DMS53 (cell line): ENCODE measurements at regions not wholly inside any gene's neighbourhood (a gene's known extent, or its start where the extent isn't known, plus 50 kb on each side); places are given as distances from the start of the nearest gene placed in this dataset.

ENCODE experiments used
- DNase-seq: peaks from one replicate; lab custom pipeline; 2025; lab: John Stamatoyannopoulos, UW

DNA sequence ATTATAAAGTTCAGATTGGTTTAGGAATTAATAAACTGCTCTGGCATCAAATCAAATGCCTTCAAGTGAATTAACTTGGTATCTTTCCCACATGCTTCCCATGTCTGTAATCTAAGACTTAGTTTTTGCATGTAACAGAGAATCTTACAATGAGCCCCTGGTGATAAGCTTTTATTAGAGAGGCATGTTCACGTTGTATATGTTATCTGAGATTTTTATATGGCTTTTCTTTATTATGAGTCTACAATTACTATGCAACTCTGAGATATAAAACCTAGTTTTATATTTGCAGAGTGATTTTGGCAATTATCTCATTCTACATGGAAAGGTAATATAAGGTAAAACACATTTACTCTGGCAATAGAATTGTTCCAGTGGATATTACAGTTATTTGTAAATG is 1578.4 kb upstream of the IGFBP7 start:
- DNase-seq = no peak

DNA sequence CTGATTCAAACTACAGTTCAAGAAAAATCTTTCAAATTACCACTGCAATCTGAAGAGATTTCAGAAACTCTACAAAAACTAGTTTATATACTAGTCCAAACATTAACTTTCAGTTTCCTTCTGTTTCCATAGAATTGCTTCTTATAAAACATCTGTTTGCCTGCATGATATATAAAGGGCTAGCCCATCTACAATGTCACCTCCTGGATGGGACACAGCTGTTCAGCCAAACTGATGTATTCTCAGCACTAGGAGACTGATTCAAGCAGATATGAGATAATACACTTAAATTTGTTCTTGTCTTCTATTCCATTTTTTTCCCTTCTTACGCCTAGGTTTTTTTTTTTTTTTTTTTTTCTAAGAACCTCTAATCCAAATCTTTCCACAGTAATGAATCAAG is 1569.7 kb upstream of the IGFBP7 start:
- DNase-seq = no peak

DNA sequence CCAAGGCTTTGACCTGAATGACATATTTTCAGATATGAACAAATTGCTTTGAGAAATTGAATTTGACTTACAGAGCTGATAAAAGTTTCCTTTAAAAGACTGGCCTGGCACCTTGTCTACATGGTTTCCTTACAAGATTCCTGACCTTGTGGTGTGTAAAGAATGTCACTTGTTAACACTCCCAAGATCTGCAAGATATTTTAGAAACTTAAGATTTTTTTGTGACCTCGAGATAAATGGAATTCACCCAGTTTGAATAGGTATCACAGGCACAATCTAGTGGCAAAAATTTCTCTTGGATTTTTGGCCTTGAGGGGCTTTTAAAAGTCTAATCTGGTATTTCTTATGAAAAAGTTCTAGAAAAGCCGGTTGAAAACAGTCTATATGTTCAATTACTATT is 1568.9 kb upstream of the IGFBP7 start:
- DNase-seq = no peak

DNA sequence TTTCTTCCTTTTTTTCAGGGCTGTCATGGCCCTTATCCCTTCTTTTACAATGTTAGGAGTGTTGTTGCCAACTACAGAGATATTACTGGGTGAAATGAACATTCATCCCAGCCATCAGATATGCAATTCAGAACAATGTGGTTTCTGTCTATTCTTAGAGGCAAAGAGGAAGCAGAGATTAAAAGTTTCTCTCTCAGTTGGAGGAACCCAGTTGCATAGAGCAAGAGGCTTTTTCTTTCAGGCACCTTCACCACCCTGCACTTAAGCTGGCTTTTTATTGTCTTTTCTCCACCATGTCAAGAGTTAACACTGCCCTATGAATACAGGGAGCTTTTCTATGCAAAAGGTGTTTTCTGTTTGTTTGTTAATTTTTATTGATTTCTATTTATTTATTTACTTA is 1559.6 kb upstream of the IGFBP7 start:
- DNase-seq = no peak

DNA sequence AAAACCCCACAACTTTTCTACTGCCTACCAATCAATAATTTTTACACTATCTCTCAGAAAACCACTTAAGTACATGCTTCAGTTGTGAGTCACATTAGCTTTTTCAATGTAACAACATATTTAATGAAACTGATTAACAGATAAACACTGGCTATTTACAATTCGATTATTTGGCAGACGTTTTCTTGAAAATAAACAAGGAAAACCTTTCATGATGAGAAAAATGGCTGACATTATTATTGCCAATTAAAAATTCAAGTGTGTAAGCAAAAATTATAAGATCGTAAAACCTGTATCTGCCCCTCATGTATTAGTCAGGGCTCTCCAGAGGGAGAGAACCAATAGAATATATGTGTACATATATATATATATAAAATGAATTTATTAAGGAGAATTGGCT is 1555.5 kb upstream of the IGFBP7 start:
- DNase-seq = peak; percentile 5

DNA sequence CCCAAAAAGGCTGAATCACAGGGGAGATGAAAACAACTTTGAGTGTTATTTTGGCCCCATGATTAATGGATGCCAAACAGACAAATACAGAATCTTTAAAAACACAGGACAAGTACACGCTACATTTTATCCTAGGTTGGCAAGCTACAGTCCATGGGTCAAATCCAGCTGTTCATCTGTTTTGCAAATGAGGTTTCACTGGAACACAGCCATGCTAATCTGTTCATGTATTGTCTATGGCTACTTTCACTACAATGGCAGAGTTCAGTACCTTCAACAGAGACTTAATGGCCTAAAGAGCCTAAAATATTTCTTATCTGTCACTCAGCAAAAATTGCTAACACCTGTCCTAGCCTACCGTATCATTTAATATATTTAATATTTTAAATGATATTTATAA is 1548.5 kb upstream of the IGFBP7 start:
- no peak for DNase-seq

DNA sequence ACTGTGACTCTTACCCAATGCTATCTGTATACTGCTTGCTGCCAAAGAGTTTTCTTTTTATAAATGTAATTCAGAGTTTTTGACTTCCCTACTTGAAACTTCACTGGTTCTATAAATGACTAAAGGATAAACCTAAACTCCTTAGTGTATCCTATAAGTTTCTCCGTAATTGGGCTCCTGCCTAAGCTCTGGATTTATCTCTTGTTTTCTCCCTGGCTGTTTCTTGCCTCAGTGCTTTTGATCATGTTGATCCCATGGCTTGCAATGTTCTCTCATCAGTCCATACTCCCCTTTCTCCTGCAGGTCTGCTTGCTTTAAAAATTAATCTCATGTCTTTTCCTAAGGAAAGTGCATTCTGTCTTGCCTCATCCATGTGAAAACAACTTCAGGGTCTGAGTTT is 1543.1 kb upstream of the IGFBP7 start:
- DNase-seq = no peak

DNA sequence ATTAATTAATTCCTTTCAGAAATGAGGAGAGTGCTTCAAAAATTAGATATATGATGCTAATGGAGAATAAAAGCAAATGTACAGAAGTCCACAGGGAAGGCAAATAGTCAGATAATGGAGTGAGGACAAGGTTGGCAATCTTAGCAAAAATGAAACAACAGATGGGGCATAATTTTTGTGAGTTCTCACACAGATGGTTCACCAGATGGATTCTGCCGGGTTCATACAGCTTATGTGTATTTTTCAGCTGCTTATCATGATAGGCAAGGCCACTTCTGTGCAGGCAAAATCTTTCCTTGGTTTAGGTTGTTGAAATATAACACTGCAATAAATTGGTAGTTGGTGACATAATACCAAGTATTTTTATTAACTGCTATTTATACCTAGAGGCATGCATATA is 1539.0 kb upstream of the IGFBP7 start:
- no peak for DNase-seq

- no peak for DNase-seq
Observed at GRCh38 chr4:58646126-58646525, 1535.9 kb upstream of the IGFBP7 start.

GRCh38 chr4:58644549-58644948 is 1534.4 kb upstream of the IGFBP7 start:
- no peak for DNase-seq

DNA sequence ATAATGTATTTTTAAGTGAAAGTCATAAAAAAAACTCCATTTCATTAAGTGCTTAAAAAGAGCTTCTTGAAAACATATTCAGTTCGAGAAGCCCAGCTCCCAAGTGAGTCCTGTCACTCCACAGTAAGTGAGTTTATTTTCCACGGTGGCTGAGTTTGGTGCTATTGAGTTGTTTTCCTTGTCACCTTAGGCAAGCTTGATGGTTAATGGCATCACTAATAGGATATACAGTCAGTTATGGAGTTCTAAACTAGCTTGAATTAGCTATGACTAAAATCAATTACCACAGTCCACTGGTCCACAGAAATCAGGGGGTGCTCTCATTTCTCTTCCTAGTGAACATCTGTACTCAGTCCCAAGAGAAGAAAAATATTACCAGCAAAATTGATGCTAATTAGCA is 1526.2 kb upstream of the IGFBP7 start:
- peak; percentile 5 for DNase-seq

- DNase-seq = no peak
Observed at GRCh38 chr4:58617226-58617625, 1507.0 kb upstream of the IGFBP7 start.

- no peak for DNase-seq
Observed at GRCh38 chr4:58611012-58611411, 1500.8 kb upstream of the IGFBP7 start.

GRCh38 chr4:58606303-58606702 is 1496.1 kb upstream of the IGFBP7 start:
- DNase-seq = no peak

DNA sequence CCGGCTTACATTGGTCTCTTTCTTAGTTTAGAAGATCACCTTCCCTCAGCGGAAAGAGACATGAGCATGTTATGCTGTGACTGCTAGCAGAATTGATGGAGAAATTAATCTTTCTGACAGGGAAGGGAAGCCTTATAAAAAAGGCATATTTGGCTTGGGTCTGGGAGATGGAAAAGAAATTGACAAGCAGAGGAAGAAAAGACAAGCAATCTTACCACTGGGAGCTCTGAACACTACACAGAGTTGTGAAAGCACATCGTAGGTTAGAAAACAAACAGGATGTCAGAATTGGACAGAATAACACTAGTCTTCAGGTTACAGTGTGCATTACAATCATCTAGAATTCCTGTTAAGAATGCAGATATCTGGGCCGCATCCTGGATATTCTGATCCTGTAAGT is 1493.8 kb upstream of the IGFBP7 start:
- no peak for DNase-seq

- peak; percentile 37 for DNase-seq
Observed at GRCh38 chr4:58602731-58603359, 1492.7 kb upstream of the IGFBP7 start.

DNA sequence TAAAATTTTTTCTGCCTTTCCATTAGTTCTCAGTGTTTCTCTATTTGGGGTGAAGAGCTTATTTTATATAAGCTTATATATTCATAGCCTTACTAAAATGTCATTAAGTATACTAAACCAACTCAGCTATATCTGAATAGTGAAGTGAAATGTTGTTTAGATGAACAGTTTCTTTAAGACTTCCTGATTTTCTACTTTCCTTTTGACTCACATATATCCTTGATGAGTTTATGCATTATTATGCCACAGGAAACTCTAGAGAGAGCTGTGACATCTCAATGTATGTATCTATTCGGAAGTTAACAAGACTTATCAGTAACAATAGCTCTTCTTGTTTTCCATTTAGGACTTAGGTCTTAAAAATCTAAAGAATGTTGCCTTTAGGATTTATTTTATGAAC is 1491.8 kb upstream of the IGFBP7 start:
- no peak for DNase-seq

DNA sequence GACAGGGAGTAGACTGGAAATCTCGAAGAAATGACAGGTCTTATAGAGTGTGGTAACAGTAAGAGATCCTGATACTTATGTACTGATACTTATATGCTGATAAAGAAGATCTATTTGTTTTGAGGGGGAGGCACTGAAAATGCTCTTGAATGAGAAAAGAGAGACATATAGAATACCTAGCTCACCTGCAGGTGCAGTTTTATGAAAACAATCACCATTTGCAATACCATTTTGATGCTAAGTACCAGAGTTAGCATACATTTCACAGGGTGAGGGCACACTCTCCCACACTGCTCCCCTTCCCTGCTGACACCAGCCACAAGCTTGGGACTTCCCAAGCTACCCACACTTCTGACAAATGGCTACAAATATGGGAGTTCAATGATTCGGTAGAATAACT is 1490.1 kb upstream of the IGFBP7 start:
- DNase-seq = no peak

DNA sequence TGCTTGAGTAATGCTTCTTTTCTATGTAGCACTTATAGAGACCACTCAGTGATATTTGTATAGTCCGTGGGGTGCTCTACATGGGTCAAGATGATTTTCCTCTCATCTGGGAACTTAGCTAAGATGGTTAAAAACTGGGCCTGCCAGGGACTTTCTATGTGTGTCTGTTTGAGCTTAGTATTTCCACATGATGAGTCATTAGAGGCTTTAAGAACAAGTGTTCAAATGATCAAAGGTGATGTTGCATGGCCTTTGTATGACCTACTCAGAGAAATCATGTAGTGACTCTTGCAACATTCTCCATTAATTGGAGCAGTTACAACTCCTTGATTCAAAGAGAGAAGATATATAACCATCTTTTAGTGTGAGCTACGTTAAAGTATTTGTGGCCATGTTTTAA is 1480.5 kb upstream of the IGFBP7 start:
- peak; percentile 74 for DNase-seq

DNA sequence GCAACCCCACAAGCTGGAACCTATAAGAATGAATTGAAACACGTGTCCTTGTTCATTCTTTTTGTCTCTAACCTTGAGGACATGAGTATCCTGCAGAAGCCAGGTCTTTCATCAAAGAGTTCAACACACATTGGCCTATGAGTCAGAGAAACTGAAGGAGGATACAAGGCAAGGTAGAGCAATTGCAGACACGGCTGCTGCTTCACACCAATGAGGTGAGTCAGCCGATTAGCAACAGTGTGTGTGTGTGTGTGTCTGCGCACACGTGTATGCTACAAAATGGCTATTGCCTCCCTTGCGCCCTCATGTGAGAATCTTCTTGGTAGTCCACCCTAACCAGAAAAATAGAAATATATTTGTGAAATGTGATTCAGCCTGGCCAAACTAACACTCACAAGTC is 1477.7 kb upstream of the IGFBP7 start:
- peak; percentile 81 for DNase-seq

DNA sequence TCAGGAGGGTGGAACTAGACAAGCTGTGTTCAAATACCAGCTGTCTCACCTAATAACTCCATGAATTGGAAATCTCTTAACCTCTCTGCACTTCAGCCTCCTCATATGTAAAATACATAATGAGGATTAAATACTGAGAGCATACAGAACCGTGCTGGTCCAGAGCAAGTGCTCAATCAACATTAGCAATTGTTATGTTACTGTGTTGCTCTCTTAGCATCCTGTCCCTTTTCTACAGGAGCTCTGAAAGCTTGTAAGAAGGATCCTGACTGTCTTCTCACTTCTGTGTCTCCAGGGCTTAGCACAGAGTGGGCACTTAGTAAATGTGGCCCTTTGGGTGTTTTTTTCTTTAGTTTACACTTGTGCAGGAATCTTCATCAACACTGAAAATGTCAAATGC is 1456.1 kb upstream of the IGFBP7 start:
- no peak for DNase-seq

- DNase-seq = no peak
Observed at GRCh38 chr4:58564695-58565475, 1454.7 kb upstream of the IGFBP7 start.

DNA sequence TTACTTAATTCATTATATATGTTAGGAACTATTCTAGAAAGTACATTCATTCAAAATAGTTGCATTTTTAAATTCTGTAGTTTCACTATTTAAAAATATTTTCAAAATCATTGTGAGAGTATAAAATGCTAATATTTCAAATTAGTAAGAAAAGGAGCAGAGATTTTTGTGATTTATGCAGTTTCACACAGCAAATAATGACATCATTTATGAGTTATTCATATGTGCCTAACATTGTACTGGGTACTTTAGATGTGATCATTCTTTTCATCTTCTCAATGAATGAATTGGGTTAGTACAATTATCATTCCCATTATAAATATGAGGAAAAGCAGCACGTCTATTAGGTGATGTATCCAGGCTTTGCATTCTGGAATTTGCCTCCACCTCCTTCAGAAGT is 1451.0 kb upstream of the IGFBP7 start:
- no peak for DNase-seq

GRCh38 chr4:58560736-58561135 is 1450.6 kb upstream of the IGFBP7 start:
- DNase-seq = no peak
